B cell (primary cell): ENCODE measurements at regions not wholly inside any gene's neighbourhood (a gene's known extent, or its start where the extent isn't known, plus 50 kb on each side); places are given as distances from the start of the nearest gene placed in this dataset.

ENCODE experiments used
- ATAC-seq: fragments of 200-7000 bp; cut with Tn5 transposase; one replicate; pipeline ENCODE4 v1.10.0; 2021; ENCODE audit warnings: low read depth, mild to moderate bottlenecking, moderate number of reproducible peaks, moderate library complexity
- CTCF ChIA-PET: fragments of 350-600 bp; sonication (Branson Sonifier 250); formaldehyde crosslinking; loops from one replicate; lab custom pipeline; 2021; ENCODE audit warnings: antibody characterized with exemption, inconsistent platforms; lab: Charles Lee
- POLR2A ChIA-PET: fragments of 350-600 bp; sonication (Branson Sonifier 250); formaldehyde crosslinking; loops from one replicate; lab custom pipeline; 2021; ENCODE audit warnings: antibody characterized with exemption; lab: Charles Lee
- DNase-seq: peaks from one replicate; pipeline ENCODE4 v3.0.0; 2013
- H2AFZ ChIP-seq: 2 replicates; pipeline ENCODE4 v1.6.1; 2012; ENCODE audit warnings: mild to moderate bottlenecking, low read depth, low read length; ENCODE audit not compliant: insufficient read depth, poor library complexity, severe bottlenecking
- H3K27ac ChIP-seq, 2 donors: 1 replicate in 1 of 2; 2 replicates in 1 of 2; pipeline ENCODE4 v1.5.1; 2012 to 2013; ENCODE audit warnings: low read length in 2 of 2, mild to moderate bottlenecking in 2 of 2, moderate library complexity in 1 of 2
- H3K27me3 ChIP-seq, 4 experiments: fragments of 200-600 bp in 1 of 4; sonication (generic) in 1 of 4; replicated peaks in 1 of 4; 1 replicate in 2 of 4; 2 replicates in 2 of 4; pipeline versions ENCODE4 v1.6.1 to v1.7.0; 2013 to 2016; ENCODE audit warnings: low read length in 3 of 4, mild to moderate bottlenecking in 2 of 4, mixed read lengths in 1 of 4, moderate library complexity in 1 of 4; ENCODE audit not compliant: insufficient read depth in 4 of 4, control insufficient read depth in 3 of 4; ENCODE audit errors: control extremely low read depth in 1 of 4
- H3K36me3 ChIP-seq, 2 experiments: replicated peaks in 1 of 2; 1 replicate in 1 of 2; 2 replicates in 1 of 2; pipeline versions ENCODE4 v1.6.1 to v1.7.1; 2013; ENCODE audit warnings: low read length in 1 of 2; ENCODE audit not compliant: insufficient read depth in 2 of 2, control insufficient read depth in 1 of 2; ENCODE audit errors: control extremely low read depth in 1 of 2, extremely low read depth in 1 of 2
- H3K4me1 ChIP-seq, 2 donors: fragments of 200-600 bp in 1 of 2; sonication (generic) in 1 of 2; 1 replicate in 1 of 2; 2 replicates in 1 of 2; pipeline versions ENCODE4 v1.5.1 to v1.6.1; 2013 to 2017; ENCODE audit warnings: low read length in 2 of 2; ENCODE audit not compliant: control insufficient read depth in 2 of 2, insufficient read depth in 2 of 2
- H3K4me2 ChIP-seq: replicated peaks from 2 replicates; pipeline ENCODE3; 2012; ENCODE audit warnings: mild to moderate bottlenecking, low read depth, low read length; ENCODE audit not compliant: poor library complexity, severe bottlenecking
- H3K4me3 ChIP-seq, 5 experiments: fragments of 200-600 bp in 1 of 5; sonication (generic) in 1 of 5; 1 replicate in 3 of 5; 2 replicates in 2 of 5; pipeline versions ENCODE4 v1.5.1 to v1.7.0; 2011 to 2016; ENCODE audit warnings: low read length in 4 of 5, mild to moderate bottlenecking in 4 of 5, low read depth in 2 of 5, control low read depth in 1 of 5, moderate library complexity in 1 of 5; ENCODE audit not compliant: insufficient read depth in 1 of 5; ENCODE audit errors: control extremely low read depth in 1 of 5, extremely low read depth in 1 of 5
- H3K79me2 ChIP-seq: fragments of 200-600 bp; sonication (generic); one replicate; pipeline ENCODE4 v1.6.0; 2016; ENCODE audit warnings: low read length; ENCODE audit not compliant: control insufficient read depth, insufficient read depth
- H3K9ac ChIP-seq: fragments of 200-600 bp; sonication (generic); 2 replicates; pipeline ENCODE4 v1.6.1; 2017; ENCODE audit warnings: mild to moderate bottlenecking, low read length, moderate library complexity
- H3K9me3 ChIP-seq, 3 donors: one replicate each; pipeline versions ENCODE4 v1.6.1 to v1.7.1; 2013; ENCODE audit warnings: low read length in 2 of 3; ENCODE audit not compliant: control insufficient read depth in 2 of 3, insufficient read depth in 1 of 3; ENCODE audit errors: control extremely low read depth in 1 of 3
- H4K20me1 ChIP-seq: 2 replicates; pipeline ENCODE4 v1.6.0; 2012; ENCODE audit warnings: mild to moderate bottlenecking, low read length; ENCODE audit not compliant: insufficient read depth, control insufficient read depth, poor library complexity, severe bottlenecking
- H3K27ac Mint-ChIP-seq: one replicate; pipeline ENCODE4 v1.8.0; 2021; ENCODE audit warnings: mixed read lengths
- H3K27me3 Mint-ChIP-seq: one replicate; pipeline ENCODE4 v1.8.0; 2021; ENCODE audit warnings: mixed read lengths
- H3K4me1 Mint-ChIP-seq: one replicate; pipeline ENCODE4 v1.8.0; 2021; ENCODE audit warnings: mixed read lengths
- H3K4me3 Mint-ChIP-seq: one replicate; pipeline ENCODE4 v1.8.0; 2021; ENCODE audit warnings: mixed read lengths
- H3K9me3 Mint-ChIP-seq: one replicate; pipeline ENCODE4 v1.8.0; 2022; ENCODE audit warnings: mixed read lengths; ENCODE audit not compliant: insufficient read depth
- CTCF ChIP-seq: fragments of 200-600 bp; IDR thresholded peaks from one replicate; pipeline ENCODE4 v1.8.0; 2022; ENCODE audit warnings: antibody characterized with exemption, mild to moderate bottlenecking
- EZH2 ChIP-seq: IDR thresholded peaks from 2 replicates; pipeline ENCODE4 v1.6.1; 2012; ENCODE audit warnings: borderline replicate concordance, low read depth, mild to moderate bottlenecking, moderate library complexity, low read length; ENCODE audit not compliant: insufficient read depth, poor library complexity, severe bottlenecking
- WGBS: methylation state at CpG from one replicate; pipeline ENCODE4 v1.1.5; 2013; ENCODE audit warnings: missing lambda C conversion rate; ENCODE audit not compliant: insufficient coverage; 5-methylcytosine and 5-hydroxymethylcytosine counted together
- intact Hi-C: fragments of 100-400 bp; cut with micrococcal nuclease; formaldehyde crosslinking; loops from one replicate; pipeline ENCODE4 v1.10.0; 2022

GRCh38 chr12:131218923-131219669 is 265.4 kb downstream of the ADGRD1 start:
- POLR2A ChIA-PET = no interaction called here
- H3K27ac ChIP-seq = no peak overlapping the region
- H3K27me3 Mint-ChIP-seq = peaks cover 46% of the 10 kb centered on the region

More at GRCh38 chr12:131218923-131219669, 265.4 kb downstream of the ADGRD1 start:
- peaks cover 22 to 24% of the 10 kb centered on the region in 2 donors for H3K4me1 ChIP-seq
- H3K4me3 ChIP-seq = no peak overlapping the region
- H3K4me2 ChIP-seq = no peak overlapping the region
- intact Hi-C loops = no loop called here
- no peak overlapping the region for H2AFZ ChIP-seq
- Mint-ChIP-seq H3K9me3 (no peaks in the 10 kb centered on the region), H3K4me1 (peaks cover 14% of the 10 kb centered on the region), H3K4me3 (no peak overlapping the region), H3K27ac (no peak overlapping the region)
- TF ChIP-seq CTCF (no peak), EZH2 (no peak)
- no peak for ATAC-seq
- peaks cover 0 to 30% (median 4%) of the 10 kb centered on the region in 4 experiments for H3K27me3 ChIP-seq
- DNase-seq = no peak
- no peaks in the 10 kb centered on the region for H4K20me1 ChIP-seq
- CTCF ChIA-PET = no interaction called here
- H3K79me2 ChIP-seq = no peaks in the 10 kb centered on the region
- H3K9me3 ChIP-seq = peaks cover 0 to 8% (median 0%) of the 10 kb centered on the region in 3 donors
- H3K9ac ChIP-seq = no peak overlapping the region
- no peaks in the 10 kb centered on the region for H3K36me3 ChIP-seq
- 30% methylated on average over 12 of the region's 15 CpGs for WGBS
